Epithelial cell of proximal tubule (primary cell): ENCODE measurements at regions not wholly inside any gene's neighbourhood (a gene's known extent, or its start where the extent isn't known, plus 50 kb on each side); places are given as distances from the start of the nearest gene placed in this dataset.

Experiments used
- DNase-seq: peaks from one replicate; pipeline ENCODE4 v3.0.0-alpha.2; 2011; ENCODE audit warnings: low read depth
- H3K4me3 ChIP-seq: 2 replicates; pipeline ENCODE4 v1.5.1; 2011; ENCODE audit warnings: low read depth, mild to moderate bottlenecking, low read length
- CTCF ChIP-seq: conservative IDR thresholded peaks from 2 replicates; pipeline ENCODE4 v1.5.1; 2012; ENCODE audit warnings: low read depth, mild to moderate bottlenecking, low read length

DNA sequence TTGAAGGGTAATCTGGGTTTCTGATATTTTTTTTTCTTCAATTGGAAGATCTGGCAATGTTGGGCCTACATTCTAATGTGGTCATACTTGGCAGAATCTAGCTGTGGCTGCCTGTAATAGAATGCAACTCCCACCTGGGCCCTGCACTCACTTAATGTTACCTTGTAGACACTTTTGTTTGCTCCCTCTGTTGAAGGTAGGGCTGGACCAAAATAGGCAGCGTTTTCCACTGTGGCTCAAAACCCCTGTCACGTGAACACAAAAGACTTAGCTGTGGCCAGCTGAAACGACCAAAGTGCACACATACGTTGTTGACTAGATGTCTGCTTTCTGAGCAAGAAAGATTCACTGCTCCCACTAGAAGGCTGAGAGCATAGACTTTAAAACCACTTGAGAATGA is 117.6 kb upstream of the HMHB1 start:
- no peak overlapping the region for H3K4me3 ChIP-seq
- DNase-seq, result no peak
- no peak for TF ChIP-seq CTCF

GRCh38 chr5:143693651-143694252 is 118.2 kb upstream of the HMHB1 start:
- no peak overlapping the region for H3K4me3 ChIP-seq
- DNase-seq, result no peak
- TF ChIP-seq CTCF, result no peak

- no peak for TF ChIP-seq CTCF
- DNase-seq, result no peak
- no peak overlapping the region for H3K4me3 ChIP-seq
Measured at GRCh38 chr5:143692342-143692741, 119.6 kb upstream of the HMHB1 start.

- no peak overlapping the region for H3K4me3 ChIP-seq
- DNase-seq, result no peak
- TF ChIP-seq CTCF, result no peak
Measured at GRCh38 chr5:143691945-143692290, 120.0 kb upstream of the HMHB1 start.

DNA sequence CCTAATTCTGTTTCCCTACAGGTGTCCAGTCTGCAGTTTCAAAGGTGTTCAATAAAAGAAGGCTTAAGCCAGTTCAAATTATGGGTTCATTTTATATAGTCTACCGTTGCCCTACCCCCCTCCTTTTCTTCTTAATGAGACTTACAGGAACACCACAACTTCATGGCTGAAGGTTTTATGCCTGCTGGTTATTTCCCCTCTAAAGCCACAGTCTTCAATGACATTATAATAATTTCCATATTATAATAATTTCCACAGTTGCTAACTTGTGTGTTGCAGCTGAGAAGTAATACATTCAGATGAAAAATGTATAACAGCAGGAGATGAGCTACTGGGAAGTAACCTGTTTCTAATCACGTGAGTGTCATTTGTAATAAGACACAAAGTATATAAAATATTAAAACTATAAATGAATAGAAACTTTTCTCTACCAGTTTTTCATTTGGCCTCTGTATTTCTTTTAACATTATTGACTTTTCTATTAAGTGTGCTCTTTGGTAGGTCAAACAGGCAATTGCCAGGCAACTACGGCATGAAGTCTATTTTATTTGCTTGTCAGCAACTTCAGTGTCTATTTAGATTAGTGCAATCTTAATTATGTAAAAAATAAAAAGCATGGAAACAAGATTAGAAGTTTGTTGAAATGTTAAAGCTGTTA is 120.5 kb upstream of the HMHB1 start:
- no peak for TF ChIP-seq CTCF
- DNase-seq, result no peak
- no peak overlapping the region for H3K4me3 ChIP-seq

DNA sequence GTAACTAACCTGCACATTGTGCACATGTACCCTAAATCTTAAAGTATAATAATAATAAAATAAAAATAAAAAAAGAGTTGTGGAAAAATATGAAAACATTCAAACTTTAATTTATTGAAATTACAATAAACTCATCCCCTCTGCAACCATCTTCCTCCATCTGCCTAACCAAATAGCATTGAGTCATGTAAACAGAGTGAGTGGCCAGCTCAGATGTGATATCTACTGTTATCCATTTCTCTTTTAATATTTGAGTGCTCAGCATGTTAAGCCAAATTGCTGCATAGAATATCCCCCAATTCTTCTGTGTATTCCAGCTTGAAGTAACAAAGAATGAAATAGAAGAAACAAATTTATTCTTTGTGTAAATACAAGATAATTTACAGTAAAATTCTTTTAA is 124.4 kb upstream of the HMHB1 start:
- no peak for TF ChIP-seq CTCF
- no peak for DNase-seq
- H3K4me3 ChIP-seq, result no peak overlapping the region

GRCh38 chr5:143685246-143685815 is 126.6 kb upstream of the HMHB1 start:
- TF ChIP-seq CTCF, result peak; percentile 59
- DNase-seq, result no peak
- H3K4me3 ChIP-seq, result no peak overlapping the region
